Colonic mucosa (tissue), 4 donors: ENCODE measurements at regions not wholly inside any gene's neighbourhood (a gene's known extent, or its start where the extent isn't known, plus 50 kb on each side); places are given as distances from the start of the nearest gene placed in this dataset.

Source experiments
- DNase-seq: peaks from one replicate; pipeline ENCODE4 v3.0.0-alpha.2; 2020
- H3K27ac ChIP-seq: fragments of 200-600 bp; one replicate; pipeline ENCODE4 v1.8.0; 2021
- H3K27me3 ChIP-seq: fragments of 200-600 bp; one replicate; pipeline ENCODE4 v1.8.0; 2021
- H3K36me3 ChIP-seq: fragments of 200-600 bp; one replicate; pipeline ENCODE4 v1.8.0; 2021
- H3K4me1 ChIP-seq: fragments of 200-600 bp; one replicate; pipeline ENCODE4 v1.8.0; 2021; ENCODE audit warnings: mild to moderate bottlenecking
- H3K4me3 ChIP-seq: fragments of 200-600 bp; one replicate; pipeline ENCODE4 v1.8.0; 2021
- H3K9ac ChIP-seq, 2 donors: one replicate each; pipeline ENCODE4 v1.7.0; 2013; ENCODE audit warnings: control low read depth in 2 of 2, low read depth in 2 of 2, low read length in 2 of 2
- H3K9me3 ChIP-seq: fragments of 200-600 bp; one replicate; pipeline ENCODE4 v1.8.0; 2021
- intact Hi-C: fragments of 100-400 bp; cut with DNase I; formaldehyde crosslinking; loops from one replicate; pipeline ENCODE4 v1.14.1; 2022
- TF ChIP-seq, protein P1 (sequence below): fragments of 200-600 bp; IDR thresholded peaks from one replicate; pipeline ENCODE4 v1.8.0; 2022; ENCODE audit warnings: antibody characterized with exemption, mild to moderate bottlenecking
- donor health status: healthy.
- donor health status: DM: no; HTN: no; CAD: no.
- donor health status: DM: no; HTN: no; CAD: no.

DNA sequence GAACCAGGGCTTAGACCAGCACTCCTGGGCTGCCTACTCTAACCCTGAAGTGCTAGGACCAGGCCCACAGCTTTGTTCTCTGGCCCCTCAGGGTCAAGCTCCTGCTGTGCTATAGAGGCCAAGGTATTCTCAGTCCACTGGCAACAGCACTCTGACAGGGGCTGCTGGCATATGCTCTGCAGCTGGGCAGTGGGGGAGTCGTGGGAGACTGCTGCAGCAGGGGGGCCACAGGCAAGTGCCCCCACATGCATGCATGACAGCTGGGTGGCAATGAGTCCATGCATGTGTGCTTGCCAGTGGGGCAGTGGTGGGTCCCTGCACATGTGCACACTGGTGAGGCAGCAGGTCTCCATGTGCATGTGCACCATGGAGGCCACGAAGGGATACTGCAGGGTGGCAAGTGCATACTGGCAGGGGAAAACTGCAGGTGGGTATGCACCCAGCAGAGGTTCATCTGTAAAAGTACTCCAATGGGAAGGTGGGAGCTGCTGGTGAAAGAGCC is 364.9 kb upstream of the IRAK1BP1 start:
- no peak for DNase-seq
- no peak overlapping the region for H3K9ac ChIP-seq
- no peak overlapping the region for H3K4me3 ChIP-seq
- TF ChIP-seq, protein P1, sequence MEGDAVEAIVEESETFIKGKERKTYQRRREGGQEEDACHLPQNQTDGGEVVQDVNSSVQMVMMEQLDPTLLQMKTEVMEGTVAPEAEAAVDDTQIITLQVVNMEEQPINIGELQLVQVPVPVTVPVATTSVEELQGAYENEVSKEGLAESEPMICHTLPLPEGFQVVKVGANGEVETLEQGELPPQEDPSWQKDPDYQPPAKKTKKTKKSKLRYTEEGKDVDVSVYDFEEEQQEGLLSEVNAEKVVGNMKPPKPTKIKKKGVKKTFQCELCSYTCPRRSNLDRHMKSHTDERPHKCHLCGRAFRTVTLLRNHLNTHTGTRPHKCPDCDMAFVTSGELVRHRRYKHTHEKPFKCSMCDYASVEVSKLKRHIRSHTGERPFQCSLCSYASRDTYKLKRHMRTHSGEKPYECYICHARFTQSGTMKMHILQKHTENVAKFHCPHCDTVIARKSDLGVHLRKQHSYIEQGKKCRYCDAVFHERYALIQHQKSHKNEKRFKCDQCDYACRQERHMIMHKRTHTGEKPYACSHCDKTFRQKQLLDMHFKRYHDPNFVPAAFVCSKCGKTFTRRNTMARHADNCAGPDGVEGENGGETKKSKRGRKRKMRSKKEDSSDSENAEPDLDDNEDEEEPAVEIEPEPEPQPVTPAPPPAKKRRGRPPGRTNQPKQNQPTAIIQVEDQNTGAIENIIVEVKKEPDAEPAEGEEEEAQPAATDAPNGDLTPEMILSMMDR, result no peak
- H3K4me1 ChIP-seq, result no peaks in the 10 kb centered on the region
- intact Hi-C loops, result no loop called here
- H3K27ac ChIP-seq, result no peak overlapping the region
- H3K27me3 ChIP-seq, result no peaks in the 10 kb centered on the region
- H3K9me3 ChIP-seq, result no peaks in the 10 kb centered on the region
- no peaks in the 10 kb centered on the region for H3K36me3 ChIP-seq

DNA sequence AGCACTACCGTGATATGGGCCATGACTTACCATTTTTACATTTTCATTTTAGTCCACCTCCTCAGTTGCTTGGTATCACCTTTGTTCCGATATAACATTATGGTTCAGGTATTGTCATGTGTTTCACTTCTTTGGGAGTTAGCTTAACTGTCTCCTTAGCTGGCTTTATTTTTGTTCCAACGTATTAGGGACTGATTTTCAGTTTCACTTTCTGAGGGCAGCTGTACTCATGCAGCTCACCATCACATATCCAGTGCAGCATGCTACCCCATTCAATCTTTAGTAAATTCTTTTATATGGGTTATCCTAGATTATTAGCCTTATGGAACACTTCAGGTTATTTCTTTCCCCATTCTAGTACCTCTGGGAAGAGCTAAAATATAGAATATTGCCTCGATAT is 362.2 kb upstream of the IRAK1BP1 start:
- TF ChIP-seq, protein P1, result no peak
- intact Hi-C loops, result no loop called here
- Histone ChIP-seq H3K9ac (no peak overlapping the region), H3K9me3 (no peaks in the 10 kb centered on the region), H3K36me3 (no peaks in the 10 kb centered on the region), H3K4me1 (no peaks in the 10 kb centered on the region), H3K4me3 (no peak overlapping the region), H3K27ac (no peak overlapping the region), H3K27me3 (no peaks in the 10 kb centered on the region)
- DNase-seq, result no peak

DNA sequence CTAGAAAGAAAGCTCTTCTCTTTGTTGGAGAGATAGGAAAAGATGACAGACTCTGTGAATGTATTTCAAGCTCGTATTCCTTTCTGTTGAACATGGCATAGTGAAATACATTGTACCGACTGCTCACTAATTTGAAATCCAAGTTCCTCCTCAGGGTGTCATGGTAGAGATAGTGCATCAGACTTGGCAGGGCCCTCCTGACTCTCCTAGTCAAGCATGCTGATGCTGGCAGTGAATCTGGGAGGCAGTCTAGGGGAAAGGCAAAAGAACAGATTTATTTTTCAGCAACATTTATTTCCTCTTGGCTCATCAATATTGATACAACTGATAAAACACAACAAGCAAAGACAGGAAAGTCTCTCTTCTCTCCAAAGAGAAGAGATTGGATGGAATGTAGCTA is 356.3 kb upstream of the IRAK1BP1 start:
- no peaks in the 10 kb centered on the region for H3K27me3 ChIP-seq
- H3K36me3 ChIP-seq, result no peaks in the 10 kb centered on the region
- no peaks in the 10 kb centered on the region for H3K4me1 ChIP-seq
- H3K9me3 ChIP-seq, result no peaks in the 10 kb centered on the region
- intact Hi-C loops, result no loop called here
- no peak for DNase-seq
- no peak overlapping the region for H3K4me3 ChIP-seq
- H3K27ac ChIP-seq, result no peak overlapping the region
- no peak overlapping the region for H3K9ac ChIP-seq
- TF ChIP-seq, protein P1, result no peak

DNA sequence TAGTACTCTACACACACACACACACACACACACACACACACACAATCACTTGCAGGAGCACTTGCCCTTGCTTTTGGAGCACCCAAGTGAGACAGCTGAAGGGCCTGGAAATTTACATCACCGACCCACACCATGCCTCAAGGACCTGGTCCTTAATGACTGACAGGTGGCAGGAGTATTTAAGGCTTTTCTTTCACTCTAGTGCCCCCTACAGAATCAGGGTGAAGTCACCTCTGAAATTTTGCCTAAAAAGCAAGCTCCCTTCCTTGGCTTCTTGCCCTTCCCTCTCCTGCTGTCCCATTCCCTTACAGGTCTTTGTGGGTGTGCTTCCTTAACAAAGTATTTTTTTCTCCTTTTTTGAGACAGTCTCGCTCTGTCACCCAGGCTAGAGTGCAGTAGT is 353.5 kb upstream of the IRAK1BP1 start:
- Histone ChIP-seq H3K4me3 (no peak overlapping the region), H3K9ac (no peak overlapping the region), H3K36me3 (no peaks in the 10 kb centered on the region), H3K27ac (no peak overlapping the region), H3K27me3 (no peaks in the 10 kb centered on the region), H3K9me3 (no peaks in the 10 kb centered on the region), H3K4me1 (no peaks in the 10 kb centered on the region)
- intact Hi-C loops, result no loop called here
- no peak for DNase-seq
- TF ChIP-seq, protein P1, result no peak

DNA sequence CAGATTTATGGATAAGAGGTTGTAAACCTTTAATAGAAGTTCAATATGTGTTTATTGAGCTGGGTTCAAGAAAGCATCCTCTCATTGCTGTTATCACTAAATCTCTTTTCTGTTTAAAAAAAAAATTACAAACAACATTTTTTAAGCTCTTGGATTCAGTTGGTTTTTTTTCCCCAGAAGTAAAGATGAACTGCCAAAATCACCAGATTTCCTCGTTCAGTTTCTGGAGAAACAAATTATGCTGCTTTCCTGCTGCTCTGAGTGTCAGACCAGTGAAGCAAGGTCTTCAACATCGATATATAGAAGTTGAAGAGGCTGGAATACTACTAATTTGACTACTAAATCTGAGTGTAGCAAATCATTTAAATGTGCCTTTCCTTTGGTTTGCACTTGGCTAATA is 352.1 kb upstream of the IRAK1BP1 start:
- no peaks in the 10 kb centered on the region for H3K4me1 ChIP-seq
- H3K27me3 ChIP-seq, result no peaks in the 10 kb centered on the region
- intact Hi-C loops, result no loop called here
- no peak overlapping the region for H3K4me3 ChIP-seq
- no peaks in the 10 kb centered on the region for H3K36me3 ChIP-seq
- TF ChIP-seq, protein P1, result no peak
- H3K9ac ChIP-seq, result no peak overlapping the region
- DNase-seq, result no peak
- H3K9me3 ChIP-seq, result no peaks in the 10 kb centered on the region
- H3K27ac ChIP-seq, result no peak overlapping the region

DNA sequence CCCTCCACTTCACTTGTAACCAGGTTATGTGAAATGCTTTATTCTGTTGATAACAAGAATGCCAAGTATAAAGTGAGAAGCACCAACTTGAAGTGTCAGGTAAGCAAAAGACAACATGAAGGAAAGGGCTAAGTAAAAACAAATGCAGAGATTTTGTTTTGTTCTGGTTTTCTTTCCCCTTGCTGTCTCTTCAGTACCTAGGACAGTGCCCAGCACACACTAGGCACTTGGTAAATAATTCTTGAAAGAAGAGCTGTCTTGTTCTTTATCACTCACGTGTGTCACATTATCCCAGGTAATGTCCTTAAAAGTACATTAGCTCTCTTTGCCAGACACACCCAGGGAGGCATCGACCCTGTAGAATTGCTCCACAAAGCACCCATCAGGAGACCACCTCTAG is 350.0 kb upstream of the IRAK1BP1 start:
- no peak overlapping the region for H3K27ac ChIP-seq

More for the DNA sequence above, 350.0 kb upstream of the IRAK1BP1 start:
- Histone ChIP-seq H3K4me1 (no peaks in the 10 kb centered on the region), H3K9ac (no peak overlapping the region), H3K36me3 (no peaks in the 10 kb centered on the region), H3K4me3 (no peak overlapping the region), H3K27me3 (no peaks in the 10 kb centered on the region), H3K9me3 (no peaks in the 10 kb centered on the region)
- TF ChIP-seq, protein P1, result no peak
- no peak for DNase-seq
- intact Hi-C loops, result no loop called here
